Panc1 (cell line): ENCODE measurements at regions not wholly inside any gene's neighbourhood (a gene's known extent, or its start where the extent isn't known, plus 50 kb on each side); places are given as distances from the start of the nearest gene placed in this dataset.

Experiments
- POLR2AphosphoS5 ChIP-seq: IDR thresholded peaks from 2 replicates; pipeline ENCODE4 v1.6.1; 2012; ENCODE audit warnings: mild to moderate bottlenecking, low read depth, low read length, moderate library complexity
- SIN3A ChIP-seq: IDR thresholded peaks from 2 replicates; pipeline ENCODE4 v1.6.1; 2012; ENCODE audit warnings: low read depth, mild to moderate bottlenecking, low read length, moderate library complexity, borderline replicate concordance; ENCODE audit not compliant: insufficient read depth
- TCF7L2 ChIP-seq: IDR thresholded peaks from 2 replicates; pipeline ENCODE4 v1.6.1; 2011; ENCODE audit warnings: mild to moderate bottlenecking, low read depth, low read length, inconsistent platforms
- TF ChIP-seq, protein P1 (sequence below), 2 experiments: IDR thresholded peaks; 2 replicates each; pipeline ENCODE4 v1.6.1; 2011 to 2012; ENCODE audit warnings: low read depth in 2 of 2, control low read depth in 1 of 2, low read length in 1 of 2, mild to moderate bottlenecking in 1 of 2, moderate library complexity in 1 of 2; ENCODE audit not compliant: insufficient read depth in 1 of 2
- TF ChIP-seq, protein P2 (sequence below): fragments of 450-650 bp; IDR thresholded peaks from 2 replicates; pipeline ENCODE4 v1.5.1; 2017; ENCODE audit warnings: mild to moderate bottlenecking

DNA sequence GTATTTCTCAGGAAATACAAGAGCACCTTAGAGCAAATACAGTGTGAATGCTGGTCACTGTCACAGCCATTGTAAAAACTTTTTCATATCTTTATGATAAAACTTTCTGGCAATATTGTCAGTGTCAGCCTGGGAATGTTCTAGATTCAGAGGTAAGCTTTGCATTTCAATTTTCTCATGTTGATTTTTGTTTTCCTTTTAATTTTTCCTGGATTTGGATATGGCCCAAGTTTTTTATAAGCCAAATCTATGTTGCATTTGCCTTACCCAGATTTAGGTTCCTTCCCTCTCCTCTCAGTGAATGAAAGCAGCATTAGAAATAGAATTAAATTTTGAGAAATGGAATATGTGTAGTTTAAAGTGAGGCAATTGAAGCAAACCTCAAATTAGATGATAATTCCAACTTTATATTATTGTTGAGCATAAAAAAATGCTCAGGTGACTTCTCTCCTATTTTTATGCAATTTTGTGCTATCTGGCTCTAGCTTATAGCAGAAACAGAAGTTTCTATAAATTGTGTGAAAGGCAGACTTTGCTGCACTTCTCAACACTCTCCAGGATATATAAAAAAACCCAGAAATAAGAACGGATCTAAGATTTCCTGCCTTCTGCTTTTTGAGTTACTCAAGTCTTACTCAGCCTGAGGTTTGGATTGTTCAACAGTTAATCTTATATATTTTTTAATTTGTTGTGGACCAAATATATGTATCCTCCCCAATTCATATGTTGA lies 368.2 kb upstream of the PRICKLE1 start:
- TF ChIP-seq POLR2AphosphoS5 (no peak), TCF7L2 (no peak), SIN3A (no peak)
- TF ChIP-seq, protein P1, sequence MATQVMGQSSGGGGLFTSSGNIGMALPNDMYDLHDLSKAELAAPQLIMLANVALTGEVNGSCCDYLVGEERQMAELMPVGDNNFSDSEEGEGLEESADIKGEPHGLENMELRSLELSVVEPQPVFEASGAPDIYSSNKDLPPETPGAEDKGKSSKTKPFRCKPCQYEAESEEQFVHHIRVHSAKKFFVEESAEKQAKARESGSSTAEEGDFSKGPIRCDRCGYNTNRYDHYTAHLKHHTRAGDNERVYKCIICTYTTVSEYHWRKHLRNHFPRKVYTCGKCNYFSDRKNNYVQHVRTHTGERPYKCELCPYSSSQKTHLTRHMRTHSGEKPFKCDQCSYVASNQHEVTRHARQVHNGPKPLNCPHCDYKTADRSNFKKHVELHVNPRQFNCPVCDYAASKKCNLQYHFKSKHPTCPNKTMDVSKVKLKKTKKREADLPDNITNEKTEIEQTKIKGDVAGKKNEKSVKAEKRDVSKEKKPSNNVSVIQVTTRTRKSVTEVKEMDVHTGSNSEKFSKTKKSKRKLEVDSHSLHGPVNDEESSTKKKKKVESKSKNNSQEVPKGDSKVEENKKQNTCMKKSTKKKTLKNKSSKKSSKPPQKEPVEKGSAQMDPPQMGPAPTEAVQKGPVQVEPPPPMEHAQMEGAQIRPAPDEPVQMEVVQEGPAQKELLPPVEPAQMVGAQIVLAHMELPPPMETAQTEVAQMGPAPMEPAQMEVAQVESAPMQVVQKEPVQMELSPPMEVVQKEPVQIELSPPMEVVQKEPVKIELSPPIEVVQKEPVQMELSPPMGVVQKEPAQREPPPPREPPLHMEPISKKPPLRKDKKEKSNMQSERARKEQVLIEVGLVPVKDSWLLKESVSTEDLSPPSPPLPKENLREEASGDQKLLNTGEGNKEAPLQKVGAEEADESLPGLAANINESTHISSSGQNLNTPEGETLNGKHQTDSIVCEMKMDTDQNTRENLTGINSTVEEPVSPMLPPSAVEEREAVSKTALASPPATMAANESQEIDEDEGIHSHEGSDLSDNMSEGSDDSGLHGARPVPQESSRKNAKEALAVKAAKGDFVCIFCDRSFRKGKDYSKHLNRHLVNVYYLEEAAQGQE (IDR thresholded peaks at IDR 0.05; ENCODE audit: insufficient read depth in 1 of 2, low read depth in 2 of 2, low read length in 1 of 2): no peak
- TF ChIP-seq, protein P2, sequence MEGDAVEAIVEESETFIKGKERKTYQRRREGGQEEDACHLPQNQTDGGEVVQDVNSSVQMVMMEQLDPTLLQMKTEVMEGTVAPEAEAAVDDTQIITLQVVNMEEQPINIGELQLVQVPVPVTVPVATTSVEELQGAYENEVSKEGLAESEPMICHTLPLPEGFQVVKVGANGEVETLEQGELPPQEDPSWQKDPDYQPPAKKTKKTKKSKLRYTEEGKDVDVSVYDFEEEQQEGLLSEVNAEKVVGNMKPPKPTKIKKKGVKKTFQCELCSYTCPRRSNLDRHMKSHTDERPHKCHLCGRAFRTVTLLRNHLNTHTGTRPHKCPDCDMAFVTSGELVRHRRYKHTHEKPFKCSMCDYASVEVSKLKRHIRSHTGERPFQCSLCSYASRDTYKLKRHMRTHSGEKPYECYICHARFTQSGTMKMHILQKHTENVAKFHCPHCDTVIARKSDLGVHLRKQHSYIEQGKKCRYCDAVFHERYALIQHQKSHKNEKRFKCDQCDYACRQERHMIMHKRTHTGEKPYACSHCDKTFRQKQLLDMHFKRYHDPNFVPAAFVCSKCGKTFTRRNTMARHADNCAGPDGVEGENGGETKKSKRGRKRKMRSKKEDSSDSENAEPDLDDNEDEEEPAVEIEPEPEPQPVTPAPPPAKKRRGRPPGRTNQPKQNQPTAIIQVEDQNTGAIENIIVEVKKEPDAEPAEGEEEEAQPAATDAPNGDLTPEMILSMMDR: no peak
